ENCODE measurements at regions not wholly inside any gene's neighbourhood (a gene's known extent, or its start where the extent isn't known, plus 50 kb on each side); places are given as distances from the start of the nearest gene placed in this dataset.

DNA sequence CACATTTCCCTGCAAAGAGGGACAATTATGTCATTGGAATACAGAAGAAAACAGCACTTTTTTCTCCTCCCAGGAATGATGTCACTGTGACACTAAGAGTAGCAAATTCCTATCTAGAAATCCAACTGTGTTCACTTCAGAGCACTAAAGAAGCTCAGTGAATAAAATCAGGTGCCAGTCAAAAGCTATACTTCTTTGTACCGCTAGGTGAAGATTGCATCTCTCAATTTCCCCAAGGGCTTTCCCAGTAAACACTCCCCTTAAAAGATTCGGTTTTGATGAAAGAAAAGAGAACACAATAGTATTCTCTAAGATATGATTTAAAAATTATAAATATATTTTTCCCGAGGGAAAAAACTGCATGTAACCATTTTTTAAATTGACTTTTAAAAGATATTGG, 104.7 kb upstream of the MID1 start:
- ChIA-PET CTCF (interaction anchor here (1.1 to 5.4 kb wide), 8 partner anchors 11 to 535 kb away, joined by 3 to 58 read pairs (median 6); no protein-coding TSS in a partner anchor), POLR2A (no interaction called here)
- FAIRE-seq (peak; percentile 23), ATAC-seq (peak in 1 of 2 experiments; percentile 66; a peak in 2 of 6 replicates), DNase-seq (ENCODE audit: low read depth in 1 of 2, low spot score in 1 of 2) (peak; percentile 17 to 26)
- H3K27ac ChIP-seq, result no peak overlapping the region
- 10% methylated on average over 3 of the region's 3 CpGs for WGBS (ENCODE audit: missing lambda C conversion rate)
- no peaks in the 10 kb centered on the region; the same call in 2 of the 3 replicates for H3K4me1 ChIP-seq
- peak in 1 of 2 experiments; percentile 29; a peak in 2 of 5 replicates for TF ChIP-seq RAD21 (conservative IDR thresholded peaks at IDR 0.05 in 1 of 2, IDR thresholded peaks at IDR 0.05 in 1 of 2)
- TF ChIP-seq, protein P1, sequence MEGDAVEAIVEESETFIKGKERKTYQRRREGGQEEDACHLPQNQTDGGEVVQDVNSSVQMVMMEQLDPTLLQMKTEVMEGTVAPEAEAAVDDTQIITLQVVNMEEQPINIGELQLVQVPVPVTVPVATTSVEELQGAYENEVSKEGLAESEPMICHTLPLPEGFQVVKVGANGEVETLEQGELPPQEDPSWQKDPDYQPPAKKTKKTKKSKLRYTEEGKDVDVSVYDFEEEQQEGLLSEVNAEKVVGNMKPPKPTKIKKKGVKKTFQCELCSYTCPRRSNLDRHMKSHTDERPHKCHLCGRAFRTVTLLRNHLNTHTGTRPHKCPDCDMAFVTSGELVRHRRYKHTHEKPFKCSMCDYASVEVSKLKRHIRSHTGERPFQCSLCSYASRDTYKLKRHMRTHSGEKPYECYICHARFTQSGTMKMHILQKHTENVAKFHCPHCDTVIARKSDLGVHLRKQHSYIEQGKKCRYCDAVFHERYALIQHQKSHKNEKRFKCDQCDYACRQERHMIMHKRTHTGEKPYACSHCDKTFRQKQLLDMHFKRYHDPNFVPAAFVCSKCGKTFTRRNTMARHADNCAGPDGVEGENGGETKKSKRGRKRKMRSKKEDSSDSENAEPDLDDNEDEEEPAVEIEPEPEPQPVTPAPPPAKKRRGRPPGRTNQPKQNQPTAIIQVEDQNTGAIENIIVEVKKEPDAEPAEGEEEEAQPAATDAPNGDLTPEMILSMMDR (IDR thresholded peaks at IDR 0.05), result peak; percentile 30; the same call in 2 of the 3 replicates
- no peak for TF ChIP-seq KDM1A (IDR thresholded peaks at IDR 0.05; ENCODE audit: low read depth)
- no peak for TF ChIP-seq CEBPB (IDR thresholded peaks at IDR 0.05)
- TF ChIP-seq, protein P2, sequence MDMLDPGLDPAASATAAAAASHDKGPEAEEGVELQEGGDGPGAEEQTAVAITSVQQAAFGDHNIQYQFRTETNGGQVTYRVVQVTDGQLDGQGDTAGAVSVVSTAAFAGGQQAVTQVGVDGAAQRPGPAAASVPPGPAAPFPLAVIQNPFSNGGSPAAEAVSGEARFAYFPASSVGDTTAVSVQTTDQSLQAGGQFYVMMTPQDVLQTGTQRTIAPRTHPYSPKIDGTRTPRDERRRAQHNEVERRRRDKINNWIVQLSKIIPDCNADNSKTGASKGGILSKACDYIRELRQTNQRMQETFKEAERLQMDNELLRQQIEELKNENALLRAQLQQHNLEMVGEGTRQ (IDR thresholded peaks at IDR 0.05), result no peak
- H3K9me3 ChIP-seq, result no peaks in the 10 kb centered on the region
- no peak overlapping the region for H3K4me2 ChIP-seq
- no peak overlapping the region for H3K4me3 ChIP-seq

GRCh38 chrX:10726647-10727046, 106.3 kb upstream of the MID1 start:
- Histone ChIP-seq H3K4me1 (no peaks in the 10 kb centered on the region; the same call in 2 of the 3 replicates), H3K4me2 (no peak overlapping the region), H3K27ac (no peak overlapping the region), H3K9me3 (no peaks in the 10 kb centered on the region), H3K4me3 (no peak overlapping the region)
- DNase-seq (ENCODE audit: low read depth in 1 of 2, low spot score in 1 of 2), result no peak
- FAIRE-seq, result no peak
- ChIA-PET POLR2A (no interaction called here), CTCF (interaction anchor here (0.8 kb wide), 1 partner anchor 536 kb away, joined by 3 read pairs; no protein-coding TSS in a partner anchor)
- TF ChIP-seq CBX2 (IDR thresholded peaks at IDR 0.05; ENCODE audit: borderline replicate concordance, low read depth), result no peak
- TF ChIP-seq CHD4 (IDR thresholded peaks at IDR 0.05; ENCODE audit: borderline replicate concordance), result no peak
- TF ChIP-seq MAFK (IDR thresholded peaks at IDR 0.05; ENCODE audit: partially characterized antibody), result peak; percentile 41
- TF ChIP-seq SMC3 (IDR thresholded peaks at IDR 0.05), result no peak
- no peak for TF ChIP-seq ZSCAN20 (CRISPR knock-in tag; IDR thresholded peaks at IDR 0.05)
- no peak for TF ChIP-seq CHD2 (IDR thresholded peaks at IDR 0.05; ENCODE audit: low read length, partially characterized antibody)
- 71% methylated on average over 3 of the region's 3 CpGs for WGBS (ENCODE audit: missing lambda C conversion rate)
- no peak for ATAC-seq

GRCh38 chrX:10728806-10729389, 108.5 kb upstream of the MID1 start:
- ATAC-seq (no peak), FAIRE-seq (peak; percentile 73), DNase-seq (ENCODE audit: low read depth in 1 of 2, low spot score in 1 of 2) (no peak)
- ChIA-PET CTCF (interaction anchor here (0.6 to 1.2 kb wide), 2 partner anchors 374 to 538 kb away, joined by 3 read pairs; no protein-coding TSS in a partner anchor), POLR2A (no interaction called here)
- 75% methylated on average over 12 of the region's 12 CpGs for WGBS (ENCODE audit: missing lambda C conversion rate)
- Histone ChIP-seq H3K4me1 (no peaks in the 10 kb centered on the region), H3K4me3 (no peak overlapping the region), H3K27ac (no peak overlapping the region), H3K9me3 (no peaks in the 10 kb centered on the region), H3K4me2 (no peak overlapping the region)
- TF ChIP-seq ZFP36 (IDR thresholded peaks at IDR 0.05; ENCODE audit: borderline replicate concordance, partially characterized antibody) (no peak), HOXA7 (CRISPR knock-in tag; IDR thresholded peaks at IDR 0.05) (no peak), POLR2AphosphoS2 (conservative IDR thresholded peaks at IDR 0.05; ENCODE audit: low read length) (no peak), HEYL (CRISPR knock-in tag; IDR thresholded peaks at IDR 0.05) (no peak), KDM1A (IDR thresholded peaks at IDR 0.05; ENCODE audit: low read depth) (no peak), MAZ (IDR thresholded peaks at IDR 0.05; ENCODE audit: borderline replicate concordance, low read depth, low read length) (no peak), FOXS1 (CRISPR knock-in tag; IDR thresholded peaks at IDR 0.05) (no peak), CEBPB (IDR thresholded peaks at IDR 0.05) (no peak), CHD4 (IDR thresholded peaks at IDR 0.05; ENCODE audit: borderline replicate concordance) (no peak), RNF2 (IDR thresholded peaks at IDR 0.05; ENCODE audit: borderline replicate concordance, low read depth) (no peak), TP53 (CRISPR knock-in tag; IDR thresholded peaks at IDR 0.05) (no peak), CBX2 (IDR thresholded peaks at IDR 0.05; ENCODE audit: borderline replicate concordance, low read depth) (no peak), HDAC2 (IDR thresholded peaks at IDR 0.05) (no peak)
- TF ChIP-seq, protein P3, sequence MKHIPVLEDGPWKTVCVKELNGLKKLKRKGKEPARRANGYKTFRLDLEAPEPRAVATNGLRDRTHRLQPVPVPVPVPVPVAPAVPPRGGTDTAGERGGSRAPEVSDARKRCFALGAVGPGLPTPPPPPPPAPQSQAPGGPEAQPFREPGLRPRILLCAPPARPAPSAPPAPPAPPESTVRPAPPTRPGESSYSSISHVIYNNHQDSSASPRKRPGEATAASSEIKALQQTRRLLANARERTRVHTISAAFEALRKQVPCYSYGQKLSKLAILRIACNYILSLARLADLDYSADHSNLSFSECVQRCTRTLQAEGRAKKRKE (CRISPR knock-in tag; IDR thresholded peaks at IDR 0.05; ENCODE audit: low read depth), result no peak
- TF ChIP-seq, protein P4, sequence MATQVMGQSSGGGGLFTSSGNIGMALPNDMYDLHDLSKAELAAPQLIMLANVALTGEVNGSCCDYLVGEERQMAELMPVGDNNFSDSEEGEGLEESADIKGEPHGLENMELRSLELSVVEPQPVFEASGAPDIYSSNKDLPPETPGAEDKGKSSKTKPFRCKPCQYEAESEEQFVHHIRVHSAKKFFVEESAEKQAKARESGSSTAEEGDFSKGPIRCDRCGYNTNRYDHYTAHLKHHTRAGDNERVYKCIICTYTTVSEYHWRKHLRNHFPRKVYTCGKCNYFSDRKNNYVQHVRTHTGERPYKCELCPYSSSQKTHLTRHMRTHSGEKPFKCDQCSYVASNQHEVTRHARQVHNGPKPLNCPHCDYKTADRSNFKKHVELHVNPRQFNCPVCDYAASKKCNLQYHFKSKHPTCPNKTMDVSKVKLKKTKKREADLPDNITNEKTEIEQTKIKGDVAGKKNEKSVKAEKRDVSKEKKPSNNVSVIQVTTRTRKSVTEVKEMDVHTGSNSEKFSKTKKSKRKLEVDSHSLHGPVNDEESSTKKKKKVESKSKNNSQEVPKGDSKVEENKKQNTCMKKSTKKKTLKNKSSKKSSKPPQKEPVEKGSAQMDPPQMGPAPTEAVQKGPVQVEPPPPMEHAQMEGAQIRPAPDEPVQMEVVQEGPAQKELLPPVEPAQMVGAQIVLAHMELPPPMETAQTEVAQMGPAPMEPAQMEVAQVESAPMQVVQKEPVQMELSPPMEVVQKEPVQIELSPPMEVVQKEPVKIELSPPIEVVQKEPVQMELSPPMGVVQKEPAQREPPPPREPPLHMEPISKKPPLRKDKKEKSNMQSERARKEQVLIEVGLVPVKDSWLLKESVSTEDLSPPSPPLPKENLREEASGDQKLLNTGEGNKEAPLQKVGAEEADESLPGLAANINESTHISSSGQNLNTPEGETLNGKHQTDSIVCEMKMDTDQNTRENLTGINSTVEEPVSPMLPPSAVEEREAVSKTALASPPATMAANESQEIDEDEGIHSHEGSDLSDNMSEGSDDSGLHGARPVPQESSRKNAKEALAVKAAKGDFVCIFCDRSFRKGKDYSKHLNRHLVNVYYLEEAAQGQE (IDR thresholded peaks at IDR 0.05), result no peak
- TF ChIP-seq, protein P5, sequence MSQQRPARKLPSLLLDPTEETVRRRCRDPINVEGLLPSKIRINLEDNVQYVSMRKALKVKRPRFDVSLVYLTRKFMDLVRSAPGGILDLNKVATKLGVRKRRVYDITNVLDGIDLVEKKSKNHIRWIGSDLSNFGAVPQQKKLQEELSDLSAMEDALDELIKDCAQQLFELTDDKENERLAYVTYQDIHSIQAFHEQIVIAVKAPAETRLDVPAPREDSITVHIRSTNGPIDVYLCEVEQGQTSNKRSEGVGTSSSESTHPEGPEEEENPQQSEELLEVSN (IDR thresholded peaks at IDR 0.05; ENCODE audit: borderline replicate concordance, low read depth), result no peak
